SK-N-SH treated with all-trans-retinoic acid at 6 μM for 48 hours (cell line): ENCODE measurements at regions not wholly inside any gene's neighbourhood (a gene's known extent, or its start where the extent isn't known, plus 50 kb on each side); places are given as distances from the start of the nearest gene placed in this dataset.
"Not testable (repeated sequence)": the region's sequence is repeated elsewhere in the genome, so short reads cannot be mapped to it uniquely, and the experiment has no call there.

ENCODE experiments used
- ATAC-seq: fragments of 200-7000 bp; cut with Tn5 transposase; 3 replicates; pipeline ENCODE4 v1.9.1; 2020; ENCODE audit warnings: mild to moderate bottlenecking, moderate library complexity
- ARNTL ChIP-seq: fragments of 450-650 bp; formaldehyde crosslinking; IDR thresholded peaks from 2 replicates; pipeline ENCODE4 v1.5.0; 2020; ENCODE audit warnings: low read depth, mild to moderate bottlenecking, moderate library complexity, borderline replicate concordance
- BACH2 ChIP-seq: fragments of 250-450 bp; sonication (Bioruptor Pico); IDR thresholded peaks from 2 replicates; pipeline ENCODE4 v1.9.0; 2021; ENCODE audit warnings: mild to moderate bottlenecking, borderline replicate concordance
- CSDC2 ChIP-seq: fragments of 250-450 bp; sonication (Bioruptor Pico); IDR thresholded peaks from 2 replicates; pipeline ENCODE4 v1.5.0; 2020; ENCODE audit warnings: mild to moderate bottlenecking, moderate library complexity
- CSRNP3 ChIP-seq: fragments of 250-450 bp; sonication (Bioruptor Pico); IDR thresholded peaks from 2 replicates; pipeline ENCODE4 v1.5.1; 2021; ENCODE audit warnings: mild to moderate bottlenecking, moderate library complexity
- ESRRG ChIP-seq: fragments of 250-450 bp; sonication (Bioruptor Pico); IDR thresholded peaks from 2 replicates; pipeline ENCODE4 v1.6.1; 2021; ENCODE audit warnings: mild to moderate bottlenecking
- OSR1 ChIP-seq: fragments of 250-450 bp; sonication (Bioruptor Pico); IDR thresholded peaks from 2 replicates; pipeline ENCODE4 v1.8.0; 2022; ENCODE audit warnings: moderate library complexity, mild to moderate bottlenecking, inconsistent platforms
- PATZ1 ChIP-seq: fragments of 250-450 bp; sonication (Bioruptor Pico); IDR thresholded peaks from 2 replicates; pipeline ENCODE4 v1.8.0; 2020; ENCODE audit warnings: mild to moderate bottlenecking, moderate library complexity, borderline replicate concordance
- PPARA ChIP-seq: fragments of 250-450 bp; sonication (Bioruptor Pico); IDR thresholded peaks from 2 replicates; pipeline ENCODE4 v1.5.0; 2020; ENCODE audit warnings: mild to moderate bottlenecking, borderline replicate concordance
- RARB ChIP-seq: fragments of 250-450 bp; sonication (Bioruptor Pico); IDR thresholded peaks from 2 replicates; pipeline ENCODE4 v1.8.0; 2021; ENCODE audit warnings: mild to moderate bottlenecking, moderate library complexity
- SNAI2 ChIP-seq: fragments of 250-450 bp; sonication (Bioruptor Pico); IDR thresholded peaks from 2 replicates; pipeline ENCODE4 v1.5.0; 2020; ENCODE audit warnings: mild to moderate bottlenecking, moderate library complexity
- TCF4 ChIP-seq: fragments of 250-450 bp; sonication (Bioruptor Pico); IDR thresholded peaks from 2 replicates; pipeline ENCODE4 v1.8.0; 2021; ENCODE audit warnings: mild to moderate bottlenecking, moderate library complexity, borderline replicate concordance
- TOX ChIP-seq: fragments of 250-450 bp; sonication (Bioruptor Pico); IDR thresholded peaks from 2 replicates; pipeline ENCODE4 v1.8.0; 2021; ENCODE audit warnings: mild to moderate bottlenecking, moderate library complexity, borderline replicate concordance
- ZFP3 ChIP-seq: fragments of 250-450 bp; sonication (Bioruptor Pico); IDR thresholded peaks from 2 replicates; pipeline ENCODE4 v1.5.0; 2020; ENCODE audit warnings: mild to moderate bottlenecking, moderate library complexity
- ZFP30 ChIP-seq: fragments of 450-650 bp; formaldehyde crosslinking; IDR thresholded peaks from 2 replicates; pipeline ENCODE4 v1.5.0; 2022; ENCODE audit warnings: mild to moderate bottlenecking, moderate library complexity
- ZNF565 ChIP-seq: fragments of 450-650 bp; formaldehyde crosslinking; conservative IDR thresholded peaks from 2 replicates; pipeline ENCODE4 v1.5.0; 2020; ENCODE audit warnings: low read depth, mild to moderate bottlenecking, moderate library complexity
- TF ChIP-seq, protein P1 (sequence below): fragments of 250-450 bp; sonication (Bioruptor Pico); IDR thresholded peaks from 2 replicates; pipeline ENCODE4 v1.5.0; 2020; ENCODE audit warnings: mild to moderate bottlenecking, moderate library complexity
- TF ChIP-seq, protein P2 (sequence below): fragments of 250-450 bp; sonication (Bioruptor Pico); IDR thresholded peaks from 2 replicates; pipeline ENCODE4 v1.8.0; 2021; ENCODE audit warnings: low read depth, mild to moderate bottlenecking, moderate library complexity, borderline replicate concordance
- TF ChIP-seq, protein P3 (sequence below): fragments of 250-450 bp; sonication (Bioruptor Pico); IDR thresholded peaks from 2 replicates; pipeline ENCODE4 v1.5.1; 2020; ENCODE audit warnings: low read depth, mild to moderate bottlenecking, moderate library complexity

DNA sequence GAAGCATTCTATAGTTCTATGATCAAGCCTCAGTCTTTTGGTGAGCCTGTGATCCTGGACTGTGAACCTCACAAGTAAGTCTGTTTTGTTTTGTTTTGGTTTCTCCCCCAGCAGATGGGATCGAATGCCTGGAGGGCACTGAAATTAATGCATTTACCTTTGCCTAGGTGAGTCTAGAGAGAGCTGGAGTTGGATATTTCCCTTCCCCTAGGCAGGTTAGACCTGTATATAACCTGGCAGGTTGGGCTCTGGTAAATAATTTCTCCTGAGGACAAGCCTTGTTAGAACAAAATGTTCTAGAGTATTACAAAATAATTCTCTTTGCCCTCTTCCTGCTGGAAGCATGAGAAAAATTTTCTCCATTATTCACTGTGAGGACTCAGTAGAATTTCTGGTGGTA is 211.9 kb downstream of the TPRG1 start (continued):
- TF ChIP-seq, protein P1, sequence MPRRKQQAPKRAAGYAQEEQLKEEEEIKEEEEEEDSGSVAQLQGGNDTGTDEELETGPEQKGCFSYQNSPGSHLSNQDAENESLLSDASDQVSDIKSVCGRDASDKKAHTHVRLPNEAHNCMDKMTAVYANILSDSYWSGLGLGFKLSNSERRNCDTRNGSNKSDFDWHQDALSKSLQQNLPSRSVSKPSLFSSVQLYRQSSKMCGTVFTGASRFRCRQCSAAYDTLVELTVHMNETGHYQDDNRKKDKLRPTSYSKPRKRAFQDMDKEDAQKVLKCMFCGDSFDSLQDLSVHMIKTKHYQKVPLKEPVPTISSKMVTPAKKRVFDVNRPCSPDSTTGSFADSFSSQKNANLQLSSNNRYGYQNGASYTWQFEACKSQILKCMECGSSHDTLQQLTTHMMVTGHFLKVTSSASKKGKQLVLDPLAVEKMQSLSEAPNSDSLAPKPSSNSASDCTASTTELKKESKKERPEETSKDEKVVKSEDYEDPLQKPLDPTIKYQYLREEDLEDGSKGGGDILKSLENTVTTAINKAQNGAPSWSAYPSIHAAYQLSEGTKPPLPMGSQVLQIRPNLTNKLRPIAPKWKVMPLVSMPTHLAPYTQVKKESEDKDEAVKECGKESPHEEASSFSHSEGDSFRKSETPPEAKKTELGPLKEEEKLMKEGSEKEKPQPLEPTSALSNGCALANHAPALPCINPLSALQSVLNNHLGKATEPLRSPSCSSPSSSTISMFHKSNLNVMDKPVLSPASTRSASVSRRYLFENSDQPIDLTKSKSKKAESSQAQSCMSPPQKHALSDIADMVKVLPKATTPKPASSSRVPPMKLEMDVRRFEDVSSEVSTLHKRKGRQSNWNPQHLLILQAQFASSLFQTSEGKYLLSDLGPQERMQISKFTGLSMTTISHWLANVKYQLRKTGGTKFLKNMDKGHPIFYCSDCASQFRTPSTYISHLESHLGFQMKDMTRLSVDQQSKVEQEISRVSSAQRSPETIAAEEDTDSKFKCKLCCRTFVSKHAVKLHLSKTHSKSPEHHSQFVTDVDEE (CRISPR knock-in tag) = no peak
- TF ChIP-seq, protein P2, sequence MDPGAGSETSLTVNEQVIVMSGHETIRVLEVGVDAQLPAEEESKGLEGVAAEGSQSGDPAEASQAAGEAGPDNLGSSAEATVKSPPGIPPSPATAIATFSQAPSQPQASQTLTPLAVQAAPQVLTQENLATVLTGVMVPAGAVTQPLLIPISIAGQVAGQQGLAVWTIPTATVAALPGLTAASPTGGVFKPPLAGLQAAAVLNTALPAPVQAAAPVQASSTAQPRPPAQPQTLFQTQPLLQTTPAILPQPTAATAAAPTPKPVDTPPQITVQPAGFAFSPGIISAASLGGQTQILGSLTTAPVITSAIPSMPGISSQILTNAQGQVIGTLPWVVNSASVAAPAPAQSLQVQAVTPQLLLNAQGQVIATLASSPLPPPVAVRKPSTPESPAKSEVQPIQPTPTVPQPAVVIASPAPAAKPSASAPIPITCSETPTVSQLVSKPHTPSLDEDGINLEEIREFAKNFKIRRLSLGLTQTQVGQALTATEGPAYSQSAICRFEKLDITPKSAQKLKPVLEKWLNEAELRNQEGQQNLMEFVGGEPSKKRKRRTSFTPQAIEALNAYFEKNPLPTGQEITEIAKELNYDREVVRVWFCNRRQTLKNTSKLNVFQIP (CRISPR knock-in tag) = no peak
- TF ChIP-seq TCF4 (CRISPR knock-in tag) = no peak
- no peak for TF ChIP-seq BACH2 (CRISPR knock-in tag)

GRCh38 chr3:189385880-189386279 is 214.1 kb downstream of the TPRG1 start:
- not testable (repeated sequence) for ATAC-seq

GRCh38 chr3:189386739-189387138 is 215.0 kb downstream of the TPRG1 start:
- no peak for ATAC-seq
- TF ChIP-seq, protein P1 (CRISPR knock-in tag) = no peak
- no peak for TF ChIP-seq ZFP3 (CRISPR knock-in tag)
- no peak for TF ChIP-seq ZFP30 (CRISPR knock-in tag)
- TF ChIP-seq RARB (CRISPR knock-in tag) = no peak
- TF ChIP-seq SNAI2 (CRISPR knock-in tag) = no peak
- no peak for TF ChIP-seq ESRRG (CRISPR knock-in tag)
- no peak for TF ChIP-seq TCF4 (CRISPR knock-in tag)
- TF ChIP-seq PPARA (CRISPR knock-in tag) = no peak
- TF ChIP-seq CSDC2 = no peak
- no peak for TF ChIP-seq OSR1
- TF ChIP-seq TOX (CRISPR knock-in tag) = no peak
- no peak for TF ChIP-seq ARNTL (CRISPR knock-in tag)
- TF ChIP-seq PATZ1 = no peak
- no peak for TF ChIP-seq BACH2 (CRISPR knock-in tag)
- TF ChIP-seq CSRNP3 (CRISPR knock-in tag) = no peak

DNA sequence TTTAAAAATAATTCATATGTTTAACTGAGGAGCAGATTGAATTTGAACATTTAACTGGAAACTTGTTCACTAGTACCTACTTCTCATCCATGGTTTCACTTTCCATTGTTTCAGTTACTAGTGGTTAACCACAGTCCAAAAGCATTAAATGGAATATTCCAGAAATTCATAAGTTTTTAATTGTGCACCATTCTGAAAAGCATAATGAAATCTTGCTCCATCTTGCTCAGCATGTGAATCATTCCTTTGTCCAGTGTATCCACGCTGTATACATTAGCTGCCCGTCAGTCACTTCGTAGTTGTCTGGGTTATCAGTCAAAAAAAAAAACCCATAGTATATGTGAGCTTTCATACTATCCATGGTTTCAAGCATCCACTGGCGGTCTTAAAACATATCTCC is 217.6 kb downstream of the TPRG1 start:
- no peak for ATAC-seq
- TF ChIP-seq SNAI2 (CRISPR knock-in tag) (no peak), ESRRG (CRISPR knock-in tag) (no peak), CSRNP3 (CRISPR knock-in tag) (no peak), ZNF565 (no peak), OSR1 (no peak), ARNTL (CRISPR knock-in tag) (no peak), ZFP3 (CRISPR knock-in tag) (no peak), PATZ1 (no peak), CSDC2 (no peak), RARB (CRISPR knock-in tag) (no peak)
- TF ChIP-seq, protein P3, sequence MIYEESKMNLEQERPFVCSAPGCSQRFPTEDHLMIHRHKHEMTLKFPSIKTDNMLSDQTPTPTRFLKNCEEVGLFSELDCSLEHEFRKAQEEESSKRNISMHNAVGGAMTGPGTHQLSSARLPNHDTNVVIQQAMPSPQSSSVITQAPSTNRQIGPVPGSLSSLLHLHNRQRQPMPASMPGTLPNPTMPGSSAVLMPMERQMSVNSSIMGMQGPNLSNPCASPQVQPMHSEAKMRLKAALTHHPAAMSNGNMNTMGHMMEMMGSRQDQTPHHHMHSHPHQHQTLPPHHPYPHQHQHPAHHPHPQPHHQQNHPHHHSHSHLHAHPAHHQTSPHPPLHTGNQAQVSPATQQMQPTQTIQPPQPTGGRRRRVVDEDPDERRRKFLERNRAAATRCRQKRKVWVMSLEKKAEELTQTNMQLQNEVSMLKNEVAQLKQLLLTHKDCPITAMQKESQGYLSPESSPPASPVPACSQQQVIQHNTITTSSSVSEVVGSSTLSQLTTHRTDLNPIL (CRISPR knock-in tag) = no peak
- TF ChIP-seq, all 23 proteins: peak for 0
